GM19025 (cell line): ENCODE measurements at regions not wholly inside any gene's neighbourhood (a gene's known extent, or its start where the extent isn't known, plus 50 kb on each side); places are given as distances from the start of the nearest gene placed in this dataset.

Experiments
- ATAC-seq: cut with Tn5 transposase; IDR thresholded peaks from one replicate; pipeline ENCODE4 v1.9.1; 2021; ENCODE audit warnings: mild to moderate bottlenecking, low read depth, moderate library complexity; ENCODE audit not compliant: unreplicated experiment

DNA sequence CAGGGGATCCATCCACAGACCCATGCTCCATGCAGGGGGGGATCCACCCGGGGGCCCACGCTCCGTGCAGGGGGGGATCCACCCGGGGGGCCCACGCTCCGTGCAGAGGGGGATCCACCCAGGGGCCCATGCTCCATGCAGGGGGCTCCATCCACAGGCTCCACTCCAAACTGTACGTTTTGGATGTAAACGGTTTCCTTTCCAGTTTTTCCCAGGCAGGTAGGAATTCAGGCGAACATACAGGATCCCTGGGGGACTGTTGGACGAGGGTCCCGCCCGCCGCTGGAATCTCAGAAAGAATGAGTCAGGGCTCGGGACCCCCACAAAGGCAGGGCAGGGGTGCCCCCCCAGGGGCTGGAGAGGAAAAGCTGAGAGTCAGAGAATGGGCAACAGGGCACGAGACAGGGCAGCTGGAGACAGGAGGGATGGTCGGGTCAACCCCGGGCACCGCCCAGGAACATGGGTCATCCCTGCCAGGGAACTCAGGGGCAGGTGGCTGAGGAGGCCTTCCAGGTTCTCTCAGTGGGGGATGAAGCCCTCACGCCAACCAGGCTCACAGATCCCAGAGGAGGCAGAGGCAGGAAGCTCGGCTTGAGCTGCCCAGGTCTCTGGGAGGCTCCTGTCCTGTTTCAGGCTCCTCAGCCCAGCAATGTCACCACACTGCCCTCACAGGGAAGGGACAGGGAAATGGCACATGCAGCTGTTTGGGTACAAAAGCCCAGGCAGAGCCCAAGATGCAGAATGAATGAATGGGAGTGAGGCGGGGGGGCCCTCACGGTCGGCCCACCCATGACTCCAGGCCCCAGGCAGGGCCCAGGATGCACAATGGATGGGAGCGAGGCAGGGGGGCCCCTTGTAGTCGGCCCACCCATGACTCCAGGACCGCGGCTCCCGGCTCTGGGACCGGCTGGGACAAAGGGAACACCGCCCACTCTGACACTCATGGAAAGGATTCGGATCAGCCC, 200.2 kb downstream of the BRD1 start:
- no peak for ATAC-seq

GRCh38 chr22:49626361-49627216, 201.1 kb downstream of the BRD1 start:
- ATAC-seq = no peak

DNA sequence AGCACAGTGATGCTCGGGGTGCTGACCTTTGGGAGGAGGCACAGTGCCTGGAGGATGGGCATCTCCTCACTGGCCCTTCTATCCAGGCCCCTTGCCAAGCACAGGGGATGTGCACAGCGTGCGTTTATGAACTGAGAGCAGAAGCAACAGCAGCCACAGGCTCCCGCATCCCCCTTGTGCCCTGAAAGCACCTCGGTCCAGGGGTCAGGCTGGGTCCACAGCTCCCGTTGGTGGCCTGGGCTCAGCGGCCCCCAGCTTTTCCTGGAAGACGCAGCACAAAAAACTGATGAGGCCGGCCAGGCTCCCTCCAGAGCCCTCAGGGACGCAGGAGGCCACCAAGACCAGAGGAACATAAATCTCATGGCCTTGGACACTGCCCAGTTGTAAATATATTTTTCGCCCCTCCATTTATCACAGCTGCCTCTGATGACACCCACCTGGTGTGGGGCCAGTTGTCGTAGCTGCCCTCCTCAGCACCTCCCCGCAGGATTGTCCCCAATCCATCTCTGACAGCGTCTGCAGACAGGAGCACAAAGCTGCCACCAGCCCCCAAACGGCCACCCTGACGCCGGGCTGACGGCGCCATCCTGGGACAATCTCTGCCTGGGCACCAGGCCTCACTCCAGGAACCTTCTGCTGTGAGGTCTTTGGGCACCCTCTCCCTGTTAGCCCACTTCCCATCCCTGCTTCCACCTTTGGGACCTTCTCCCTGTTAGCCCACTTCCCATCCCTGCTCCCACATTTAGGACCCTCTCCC, 203.1 kb downstream of the BRD1 start:
- no peak for ATAC-seq

DNA sequence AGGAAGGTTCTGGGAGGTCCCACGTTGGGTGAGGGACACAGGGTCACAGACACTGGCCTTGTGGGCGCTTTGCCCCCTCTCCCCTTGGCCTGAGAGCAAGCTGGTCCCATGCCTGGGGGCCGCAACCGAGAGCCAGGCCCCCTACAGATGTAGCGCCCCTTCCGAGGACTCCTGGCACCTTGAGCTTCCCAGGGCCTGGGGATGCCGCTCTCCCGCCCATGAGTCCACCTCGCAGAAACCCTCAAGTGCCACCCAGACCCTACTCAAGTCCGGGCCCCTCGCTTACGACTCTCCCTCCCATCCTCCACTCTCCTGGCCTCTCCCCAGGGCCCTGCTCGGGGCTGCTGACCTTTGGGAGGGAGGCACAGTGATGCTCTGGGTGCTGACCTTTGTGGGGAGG, 204.0 kb downstream of the BRD1 start:
- ATAC-seq = no peak

GRCh38 chr22:49623176-49623575, 204.5 kb downstream of the BRD1 start:
- ATAC-seq = no peak

DNA sequence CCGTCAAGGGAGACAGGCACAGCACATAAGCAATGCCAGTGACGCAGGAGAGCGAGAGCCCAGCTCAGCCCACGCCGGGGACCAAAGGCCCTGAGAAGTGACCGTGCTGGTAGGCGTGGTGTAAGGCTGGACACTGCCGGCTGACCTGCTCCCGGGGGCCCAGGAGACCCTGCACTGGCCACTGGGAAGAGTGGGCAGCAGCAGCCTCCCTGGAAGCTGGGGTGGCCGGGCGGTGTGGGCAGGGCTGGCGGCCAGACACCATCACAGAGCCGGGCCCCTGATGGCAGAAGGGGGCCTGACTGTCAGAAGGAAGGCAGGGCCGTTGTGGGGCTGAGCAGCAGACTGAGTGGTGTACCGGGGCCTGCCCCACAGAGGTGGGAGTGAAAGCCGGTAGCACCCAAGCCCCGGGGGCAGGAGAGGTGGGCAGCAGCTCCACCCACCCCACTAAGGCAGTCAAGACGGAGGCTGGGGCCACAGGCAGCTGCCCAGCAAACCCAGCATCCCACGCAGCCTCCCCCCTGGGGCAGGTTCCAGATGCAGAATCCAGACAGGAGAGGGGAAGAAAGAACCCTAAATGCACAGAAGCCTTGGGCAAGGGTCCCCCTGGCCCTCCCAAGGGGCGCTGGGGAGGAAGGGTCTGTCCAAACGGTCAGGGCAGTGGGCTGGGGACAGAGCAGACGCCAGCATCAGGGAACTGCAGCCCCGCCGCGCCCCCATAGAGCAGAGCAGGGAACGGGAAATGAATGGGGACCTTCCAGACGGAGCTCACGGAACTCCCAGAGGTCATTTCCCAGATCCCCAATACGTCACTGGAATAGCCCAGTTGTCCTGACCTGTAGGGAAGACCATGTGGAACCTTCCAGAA, 205.2 kb downstream of the BRD1 start:
- no peak for ATAC-seq

DNA sequence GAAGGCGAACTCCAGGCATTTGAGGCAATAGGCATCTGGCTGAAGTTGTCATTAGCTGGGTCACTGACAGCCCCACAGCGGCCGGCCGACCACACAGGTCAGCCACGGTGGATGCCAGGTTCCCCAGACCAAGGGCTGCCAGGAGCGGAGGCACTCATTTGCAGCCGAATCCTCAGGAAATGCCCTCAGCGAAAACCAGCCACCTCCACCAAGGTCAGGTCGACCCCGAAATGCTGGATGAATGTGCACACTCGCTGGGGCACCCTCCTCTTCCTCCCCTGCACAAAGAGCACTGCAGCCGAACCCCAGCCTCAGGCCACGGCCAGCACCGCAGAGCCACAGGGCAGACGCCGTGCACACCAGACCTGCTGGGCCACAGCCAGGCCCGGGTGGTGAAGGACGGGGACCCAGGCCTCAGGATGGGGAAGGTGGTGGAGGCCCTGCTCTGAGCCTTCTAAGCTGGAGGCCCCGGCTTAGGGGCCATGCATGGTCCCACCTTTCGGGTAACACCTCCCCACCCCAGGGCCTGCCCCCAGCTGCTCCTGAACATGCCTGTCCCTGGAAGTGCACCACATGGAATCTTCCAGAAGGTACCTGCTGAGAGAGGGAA, 206.0 kb downstream of the BRD1 start:
- no peak for ATAC-seq

GRCh38 chr22:49620666-49621065, 207.0 kb downstream of the BRD1 start:
- ATAC-seq = no peak

- no peak for ATAC-seq
These were observed 207.6 kb downstream of the BRD1 start for GRCh38 chr22:49620003-49620556.

GRCh38 chr22:49619301-49619700, 208.4 kb downstream of the BRD1 start:
- ATAC-seq = no peak

GRCh38 chr22:49618677-49618953, 209.1 kb downstream of the BRD1 start:
- no peak for ATAC-seq

GRCh38 chr22:49617866-49618676, 209.6 kb downstream of the BRD1 start:
- no peak for ATAC-seq

- no peak for ATAC-seq
These were observed 210.4 kb downstream of the BRD1 start for GRCh38 chr22:49617264-49617663.

DNA sequence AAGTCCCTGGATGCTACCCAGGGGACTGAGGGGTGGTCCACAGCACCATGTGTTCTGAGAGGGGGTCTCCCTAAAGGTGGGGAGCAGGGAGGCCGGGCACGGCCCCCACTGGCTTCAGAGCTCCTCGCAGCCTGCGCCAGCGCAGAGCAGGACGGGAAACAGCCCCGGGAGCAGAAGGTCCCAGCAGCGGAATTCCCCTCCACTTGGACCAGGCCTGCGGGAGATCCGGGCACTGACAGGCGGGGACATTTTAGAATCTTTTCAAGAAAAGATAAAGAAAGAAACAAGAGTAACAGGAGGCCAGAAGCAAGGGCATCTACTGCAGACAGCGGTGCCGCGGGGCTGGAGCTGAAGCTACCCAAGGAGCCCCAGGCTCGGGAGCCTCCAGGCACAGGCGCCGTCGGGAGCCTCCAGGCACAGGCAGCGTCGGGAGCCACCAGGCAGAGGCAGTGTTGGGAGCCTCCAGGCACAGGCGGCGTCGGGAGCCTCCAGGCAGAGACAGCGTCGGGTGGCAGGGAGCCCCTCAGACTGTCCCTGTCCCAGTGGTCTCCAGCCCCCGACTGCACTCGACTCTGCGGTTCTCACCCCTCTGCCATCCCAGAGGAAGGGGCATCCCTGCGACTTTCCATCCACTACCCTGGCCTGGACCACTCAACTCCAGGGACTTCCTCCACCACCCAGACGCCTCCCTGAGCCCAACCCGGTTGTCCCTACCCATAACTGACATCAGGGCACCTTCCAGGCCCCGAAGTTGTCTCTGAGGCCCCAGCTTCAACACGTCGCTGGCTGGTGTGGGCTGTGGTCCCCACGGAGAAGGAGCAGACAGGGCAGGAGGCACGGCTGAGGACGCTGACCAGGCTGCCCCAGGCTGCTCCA, 211.1 kb downstream of the BRD1 start:
- ATAC-seq = no peak

- no peak for ATAC-seq
These were observed 212.4 kb downstream of the BRD1 start for GRCh38 chr22:49614966-49615965.

DNA sequence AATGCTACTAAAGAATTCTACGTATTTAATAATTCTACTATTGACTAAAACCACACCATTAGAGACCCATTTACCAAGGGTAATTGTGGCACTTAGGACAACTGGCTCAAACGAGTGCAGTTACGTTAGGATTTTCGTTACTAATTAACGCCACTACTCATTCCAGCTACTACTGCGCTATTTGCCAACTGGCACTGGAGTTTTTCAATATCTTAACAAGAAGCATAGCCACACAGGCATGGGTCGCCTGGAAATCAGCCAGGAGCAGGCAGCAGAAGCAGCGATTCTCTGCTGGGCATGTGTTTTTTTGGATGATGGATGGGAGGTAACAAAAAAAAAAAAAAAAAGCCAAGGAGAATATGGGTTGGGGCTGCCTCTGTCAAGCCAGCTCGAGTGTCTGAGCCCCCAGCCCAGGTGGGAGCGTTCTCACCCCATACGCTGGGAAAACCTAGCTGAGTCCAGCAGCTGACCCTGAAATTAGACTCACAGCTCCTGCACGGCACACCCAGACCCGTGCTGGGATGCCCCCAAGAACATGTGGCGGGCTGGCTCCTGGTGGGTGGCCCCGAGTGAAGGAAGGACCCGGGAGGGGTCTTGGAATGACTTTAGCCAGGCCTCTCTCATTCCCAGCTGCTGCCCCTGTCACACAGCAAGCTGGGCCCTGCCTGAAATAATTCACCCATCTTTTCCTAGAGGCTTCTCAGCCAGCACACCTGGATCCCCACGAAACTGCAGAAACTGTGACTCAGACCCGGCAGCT, 214.0 kb downstream of the BRD1 start:
- ATAC-seq = no peak
